Uterus (tissue), 3 donors: ENCODE measurements at regions not wholly inside any gene's neighbourhood (a gene's known extent, or its start where the extent isn't known, plus 50 kb on each side); places are given as distances from the start of the nearest gene placed in this dataset.

Source experiments
- DNase-seq, 2 donors: peaks; one replicate each; pipeline ENCODE4 v3.0.0-alpha.2; 2019 to 2020
- H3K27ac ChIP-seq, 2 donors: fragments of 200-600 bp; sonication (generic); 1 replicate in 1 of 2; 2 replicates in 1 of 2; pipeline ENCODE4 v1.5.1; 2016 to 2018
- H3K27me3 ChIP-seq, 2 donors: fragments of 200-600 bp; sonication (generic); one replicate each; pipeline ENCODE4 v1.5.1; 2018 to 2019; ENCODE audit warnings: control low read depth in 1 of 2
- H3K36me3 ChIP-seq, 2 donors: fragments of 200-600 bp; sonication (generic); one replicate each; pipeline ENCODE4 v1.5.1; 2019; ENCODE audit warnings: control low read depth in 1 of 2
- H3K4me1 ChIP-seq, 2 donors: fragments of 200-600 bp; sonication (generic); one replicate each; pipeline ENCODE4 v1.5.1; 2018 to 2019; ENCODE audit warnings: control low read depth in 1 of 2
- H3K4me3 ChIP-seq, 2 donors: fragments of 200-600 bp; sonication (generic); 1 replicate in 1 of 2; 2 replicates in 1 of 2; pipeline ENCODE4 v1.5.1; 2018 to 2019; ENCODE audit warnings: mild to moderate bottlenecking in 1 of 2
- H3K9me3 ChIP-seq, 2 donors: fragments of 200-600 bp; sonication (generic); one replicate each; pipeline ENCODE4 v1.5.1; 2019; ENCODE audit warnings: control low read depth in 1 of 2
- POLR2A ChIP-seq, 2 donors: fragments of 450-650 bp; IDR thresholded peaks; one replicate each; pipeline ENCODE4 v1.6.1; 2016; ENCODE audit warnings: antibody characterized with exemption in 2 of 2, mild to moderate bottlenecking in 1 of 2, moderate library complexity in 1 of 2
- intact Hi-C: fragments of 100-400 bp; cut with DNase I; formaldehyde crosslinking; loops from one replicate; pipeline ENCODE4 v1.15.1; 2023; ENCODE audit warnings: low total_unique reads
- TF ChIP-seq, protein P1 (sequence below), 4 experiments: fragments of 200-600 bp in 2 of 4; fragments of 450-650 bp in 2 of 4; sonication (generic) in 2 of 4; IDR thresholded peaks; one replicate each; pipeline ENCODE4 v1.5.1; 2016 to 2019; ENCODE audit warnings: antibody characterized with exemption in 4 of 4, mild to moderate bottlenecking in 2 of 4, moderate library complexity in 1 of 4
- donor health status: DM: yes; HTN: yes; CAD: no.

GRCh38 chr21:35825370-35826353 is 234.7 kb downstream of the SETD4 start:
- Histone ChIP-seq H3K27ac (no peak overlapping the region), H3K4me1 (no peaks in the 10 kb centered on the region), H3K36me3 (no peaks in the 10 kb centered on the region), H3K27me3 (no peaks in the 10 kb centered on the region), H3K9me3 (no peaks in the 10 kb centered on the region), H3K4me3 (no peak overlapping the region)
- DNase-seq = no peak
- no peak for TF ChIP-seq POLR2A (IDR thresholded peaks at IDR 0.05)
- TF ChIP-seq, protein P1, sequence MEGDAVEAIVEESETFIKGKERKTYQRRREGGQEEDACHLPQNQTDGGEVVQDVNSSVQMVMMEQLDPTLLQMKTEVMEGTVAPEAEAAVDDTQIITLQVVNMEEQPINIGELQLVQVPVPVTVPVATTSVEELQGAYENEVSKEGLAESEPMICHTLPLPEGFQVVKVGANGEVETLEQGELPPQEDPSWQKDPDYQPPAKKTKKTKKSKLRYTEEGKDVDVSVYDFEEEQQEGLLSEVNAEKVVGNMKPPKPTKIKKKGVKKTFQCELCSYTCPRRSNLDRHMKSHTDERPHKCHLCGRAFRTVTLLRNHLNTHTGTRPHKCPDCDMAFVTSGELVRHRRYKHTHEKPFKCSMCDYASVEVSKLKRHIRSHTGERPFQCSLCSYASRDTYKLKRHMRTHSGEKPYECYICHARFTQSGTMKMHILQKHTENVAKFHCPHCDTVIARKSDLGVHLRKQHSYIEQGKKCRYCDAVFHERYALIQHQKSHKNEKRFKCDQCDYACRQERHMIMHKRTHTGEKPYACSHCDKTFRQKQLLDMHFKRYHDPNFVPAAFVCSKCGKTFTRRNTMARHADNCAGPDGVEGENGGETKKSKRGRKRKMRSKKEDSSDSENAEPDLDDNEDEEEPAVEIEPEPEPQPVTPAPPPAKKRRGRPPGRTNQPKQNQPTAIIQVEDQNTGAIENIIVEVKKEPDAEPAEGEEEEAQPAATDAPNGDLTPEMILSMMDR (IDR thresholded peaks at IDR 0.05) = no peak
- intact Hi-C loops = no loop called here

- no peak for DNase-seq
- H3K27ac ChIP-seq = no peak overlapping the region
- no peaks in the 10 kb centered on the region for H3K27me3 ChIP-seq
- TF ChIP-seq, protein P1 (IDR thresholded peaks at IDR 0.05) = no peak
- no peak for TF ChIP-seq POLR2A (IDR thresholded peaks at IDR 0.05)
- no peak overlapping the region for H3K4me3 ChIP-seq
- no peaks in the 10 kb centered on the region for H3K4me1 ChIP-seq
- no peaks in the 10 kb centered on the region for H3K9me3 ChIP-seq
- intact Hi-C loops = no loop called here
- no peaks in the 10 kb centered on the region for H3K36me3 ChIP-seq
Observed at GRCh38 chr21:35824136-35824535, 236.2 kb downstream of the SETD4 start.

- H3K9me3 ChIP-seq = no peaks in the 10 kb centered on the region
- H3K27ac ChIP-seq = no peak overlapping the region
- no peaks in the 10 kb centered on the region for H3K27me3 ChIP-seq
- no peak for TF ChIP-seq POLR2A (IDR thresholded peaks at IDR 0.05)
- TF ChIP-seq, protein P1 (IDR thresholded peaks at IDR 0.05) = no peak
- intact Hi-C loops = no loop called here
- no peaks in the 10 kb centered on the region for H3K36me3 ChIP-seq
- H3K4me3 ChIP-seq = no peak overlapping the region
- DNase-seq = no peak
- H3K4me1 ChIP-seq = no peaks in the 10 kb centered on the region
Observed at GRCh38 chr21:35819134-35819533, 241.2 kb downstream of the SETD4 start.

- Histone ChIP-seq H3K4me1 (no peaks in the 10 kb centered on the region), H3K27me3 (no peaks in the 10 kb centered on the region), H3K9me3 (no peaks in the 10 kb centered on the region), H3K4me3 (no peak overlapping the region), H3K36me3 (no peaks in the 10 kb centered on the region), H3K27ac (no peak overlapping the region)
- TF ChIP-seq, protein P1 (IDR thresholded peaks at IDR 0.05) = no peak
- no peak for TF ChIP-seq POLR2A (IDR thresholded peaks at IDR 0.05)
- intact Hi-C loops = no loop called here
- DNase-seq = no peak
Observed at GRCh38 chr21:35818597-35818996, 241.7 kb downstream of the SETD4 start.

DNA sequence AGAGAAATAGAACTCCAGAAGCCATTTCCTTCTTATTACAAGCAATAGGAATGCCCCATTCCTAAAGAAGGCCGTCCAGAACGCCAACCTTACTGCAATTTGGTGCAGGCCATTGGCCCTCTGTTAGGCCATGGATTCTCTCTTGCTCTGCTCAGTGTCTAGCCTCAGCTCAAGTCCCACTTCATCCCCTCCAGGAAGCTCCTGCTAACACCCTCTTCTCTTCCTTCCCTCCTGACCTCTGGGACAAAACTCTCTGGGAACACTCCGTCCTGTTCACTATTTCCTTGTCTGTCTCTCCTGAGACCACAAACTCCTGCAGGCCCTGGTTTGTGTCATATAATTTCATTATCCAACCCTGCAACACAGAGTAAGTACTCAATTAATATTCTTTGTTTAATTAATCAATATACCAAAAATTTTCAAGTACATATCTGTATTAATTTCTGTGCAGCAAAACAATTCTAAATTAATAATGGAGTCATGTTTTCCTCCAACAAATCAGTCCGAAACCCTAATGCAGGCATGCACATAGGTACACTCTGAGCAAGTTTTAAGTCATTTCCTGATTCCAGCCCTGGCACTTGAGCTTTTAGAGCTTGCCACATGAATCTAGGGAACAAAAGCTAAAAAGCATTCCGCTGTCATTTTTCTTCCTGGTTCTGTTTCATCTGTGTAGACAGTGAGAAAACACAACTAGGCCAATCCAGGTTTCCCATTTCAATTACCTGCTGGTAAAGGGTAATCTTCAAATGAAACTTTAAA is 245.3 kb downstream of the SETD4 start:
- H3K27ac ChIP-seq = no peak overlapping the region
- intact Hi-C loops = no loop called here
- no peaks in the 10 kb centered on the region for H3K27me3 ChIP-seq

More for the DNA sequence above, 245.3 kb downstream of the SETD4 start:
- H3K36me3 ChIP-seq = no peaks in the 10 kb centered on the region
- no peak for DNase-seq
- no peaks in the 10 kb centered on the region for H3K9me3 ChIP-seq
- no peak overlapping the region for H3K4me3 ChIP-seq
- TF ChIP-seq POLR2A (IDR thresholded peaks at IDR 0.05) = no peak
- TF ChIP-seq, protein P1 (IDR thresholded peaks at IDR 0.05) = no peak
- no peaks in the 10 kb centered on the region for H3K4me1 ChIP-seq
